ENCODE measurements at regions not wholly inside any gene's neighbourhood (a gene's known extent, or its start where the extent isn't known, plus 50 kb on each side); places are given as distances from the start of the nearest gene placed in this dataset.

DNA sequence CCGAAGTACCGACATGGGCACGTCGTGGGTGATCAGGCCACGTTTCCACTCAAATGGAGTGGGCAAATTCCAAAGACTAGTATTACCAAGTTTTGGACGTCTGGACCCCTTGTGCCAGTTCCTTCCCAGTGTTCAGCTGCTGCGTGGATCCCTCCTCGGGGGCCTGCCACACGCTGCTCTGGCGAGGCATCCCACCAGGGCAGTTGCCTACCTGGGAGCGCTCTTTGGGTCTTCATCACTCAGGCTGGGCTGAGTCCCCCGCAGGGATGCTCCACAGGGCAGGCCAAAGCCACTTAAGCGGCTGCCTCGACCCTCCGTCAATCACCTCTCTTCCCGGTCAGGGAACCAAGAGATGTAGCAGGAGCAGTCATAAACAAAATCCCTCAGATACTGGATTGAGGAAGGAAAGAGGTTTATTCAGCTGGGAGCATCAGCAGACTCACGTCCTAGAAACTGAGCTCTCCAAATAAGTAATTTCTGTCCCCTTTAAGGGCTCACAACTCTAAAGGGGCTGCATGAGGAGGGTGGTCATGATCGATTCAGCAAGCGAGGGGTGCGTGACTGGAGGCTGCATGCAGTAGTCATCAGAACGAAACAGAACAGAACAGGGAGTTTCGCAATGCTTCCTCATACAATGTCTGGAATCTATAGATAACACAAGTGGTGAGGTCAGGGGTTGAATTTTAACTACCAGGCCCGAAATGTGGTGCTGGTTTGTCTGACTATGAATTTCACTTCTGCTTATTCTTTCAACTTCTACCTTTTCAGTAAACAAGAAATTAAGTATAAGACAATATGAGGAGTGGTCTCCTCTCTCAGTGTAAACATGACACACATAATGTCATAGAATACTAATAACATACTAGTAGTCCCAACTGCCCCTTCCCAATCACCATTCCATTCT lies 998.6 kb upstream of the NCAM2 start:
- TF ChIP-seq CTCF (IDR thresholded peaks at IDR 0.05; ENCODE audit: low read depth, low read length), result no peak
- no peak for TF ChIP-seq POLR2A (IDR thresholded peaks at IDR 0.05; ENCODE audit: extremely low read depth, insufficient read length)
